NCI-H2227 treated with DMSO at 0.1 percent for 48 hours (cell line): ENCODE measurements at regions not wholly inside any gene's neighbourhood (a gene's known extent, or its start where the extent isn't known, plus 50 kb on each side); places are given as distances from the start of the nearest gene placed in this dataset.

Source experiments
- DNase-seq: peaks from one replicate; lab custom pipeline; 2025; lab: John Stamatoyannopoulos, UW

DNA sequence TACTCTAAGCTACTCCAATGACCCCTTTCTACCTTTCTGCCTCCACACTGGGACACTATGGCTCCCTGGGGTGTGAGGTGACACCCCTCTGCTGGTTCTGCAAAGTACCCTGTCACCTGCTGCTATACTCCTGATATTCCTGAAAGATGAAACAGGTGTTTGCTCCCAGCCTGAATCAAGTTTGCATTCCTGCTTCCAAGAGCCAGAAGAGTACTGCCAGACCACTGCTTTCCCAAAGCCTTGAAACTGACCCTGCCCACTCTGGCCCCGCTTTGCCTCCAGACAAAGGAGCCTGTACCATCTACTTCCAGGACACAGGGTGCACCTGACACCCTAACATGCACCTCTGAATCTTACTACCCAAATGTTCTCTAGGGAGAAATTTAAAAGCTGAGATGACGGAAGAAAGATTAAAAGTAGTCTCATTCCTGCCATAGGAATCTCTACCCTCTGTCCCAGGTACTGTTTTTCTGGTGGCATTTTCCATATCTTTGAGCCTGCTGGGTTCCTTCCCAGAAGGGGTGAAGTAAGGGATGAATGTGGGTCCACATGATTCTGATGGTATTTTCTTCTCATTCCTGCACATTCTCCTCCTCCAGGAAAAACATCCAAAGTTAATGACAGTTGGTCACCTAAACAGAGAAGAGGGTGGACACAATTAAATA, 70.3 kb upstream of the DUSP10 start:
- no peak for DNase-seq

DNA sequence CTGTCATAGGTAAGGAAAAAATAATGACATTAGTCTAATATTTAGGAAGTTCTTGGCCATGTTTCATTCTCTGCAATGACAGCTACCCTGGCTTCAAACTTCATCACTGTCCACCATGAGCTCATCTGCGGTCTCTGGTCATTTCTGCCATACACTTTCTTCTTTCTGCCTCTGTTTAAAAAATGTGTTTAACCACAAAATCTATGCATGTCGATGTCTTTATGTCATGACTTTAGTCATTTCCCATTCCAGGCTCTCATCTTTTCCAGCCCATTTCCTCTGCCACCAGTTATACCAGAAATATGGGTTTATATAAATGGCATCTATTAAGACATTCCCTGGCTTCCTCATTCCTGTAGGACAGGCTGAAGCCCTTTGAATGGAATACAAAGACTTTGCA, 68.5 kb upstream of the DUSP10 start:
- no peak for DNase-seq

DNA sequence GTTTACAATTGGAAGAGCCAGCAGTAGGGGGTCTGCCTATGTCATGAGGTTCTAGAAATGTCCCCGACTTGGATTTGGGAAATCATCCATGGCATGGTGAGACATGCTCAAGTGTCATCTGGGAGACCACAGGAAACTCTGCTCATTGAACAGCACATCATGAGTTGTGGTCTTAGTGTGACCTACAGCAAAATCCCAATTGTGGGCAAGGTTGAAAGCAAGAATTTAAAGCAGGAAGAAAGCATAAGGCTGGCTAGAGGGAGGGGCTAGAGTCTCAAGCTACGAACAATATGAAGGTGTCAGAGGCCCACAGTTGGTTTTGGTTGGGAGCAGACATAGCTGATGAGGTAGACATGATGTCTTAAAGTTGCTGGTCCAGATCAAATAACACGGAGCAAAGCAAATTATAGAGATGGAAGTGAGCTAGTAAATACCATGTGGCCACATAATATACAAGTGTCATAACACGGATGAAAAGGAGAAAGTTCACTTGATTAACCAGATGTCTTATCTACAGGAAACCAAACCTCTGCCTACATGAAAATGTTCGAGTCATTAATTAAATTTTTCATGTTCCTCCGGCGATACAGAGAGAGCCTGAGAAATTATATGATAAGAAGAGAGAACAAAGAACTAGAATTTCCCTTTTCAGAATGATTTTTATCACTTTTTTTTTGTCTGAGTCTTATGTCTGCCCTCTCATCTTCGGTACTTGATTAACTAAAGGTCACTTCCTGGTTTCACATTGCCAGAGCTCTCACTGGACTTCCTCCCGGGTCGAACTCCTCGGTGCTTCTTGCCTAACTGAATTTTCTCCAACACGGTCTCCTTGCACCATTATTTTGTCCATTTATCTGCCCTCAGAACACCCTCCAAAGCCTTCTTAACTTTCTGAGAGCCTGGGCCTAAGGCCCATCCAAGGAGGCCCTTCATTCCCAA, 67.5 kb upstream of the DUSP10 start:
- DNase-seq = no peak

DNA sequence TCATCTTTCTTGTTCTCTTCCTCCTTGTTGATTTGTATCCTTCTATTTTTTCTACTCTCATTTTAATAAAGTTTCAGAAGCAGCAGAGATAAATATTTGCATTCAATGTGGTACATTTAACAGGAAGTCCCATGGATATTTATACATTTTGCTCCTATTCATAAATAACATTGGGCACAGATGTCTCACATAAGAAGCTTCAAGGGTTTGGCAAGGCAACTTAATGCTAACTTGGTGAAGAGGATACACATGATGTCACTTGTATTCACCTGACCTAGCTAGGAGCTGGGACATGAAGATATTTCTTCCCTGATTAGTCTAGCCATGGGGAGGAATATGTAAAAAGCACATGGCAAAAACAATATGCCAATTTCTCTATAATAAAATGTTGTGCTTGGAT, 65.1 kb upstream of the DUSP10 start:
- no peak for DNase-seq

DNA sequence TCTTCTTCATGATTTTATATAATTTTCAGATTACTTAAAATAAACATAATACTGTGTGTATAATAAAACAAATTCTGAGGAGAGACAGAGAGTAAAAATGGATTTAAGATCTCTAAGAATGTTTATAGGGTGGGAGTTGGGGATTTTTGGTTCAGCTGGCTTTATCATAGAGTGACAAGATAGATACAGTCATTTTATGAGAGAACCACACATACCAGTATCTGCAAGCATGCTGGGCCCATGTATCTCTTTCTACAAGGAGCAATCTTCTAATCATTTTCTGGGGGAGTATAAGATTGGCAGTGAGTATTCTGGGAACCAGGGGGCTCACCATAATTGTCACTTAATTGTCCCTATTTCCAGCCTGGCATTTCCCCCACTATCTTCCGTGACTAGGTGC, 64.3 kb upstream of the DUSP10 start:
- no peak for DNase-seq

DNA sequence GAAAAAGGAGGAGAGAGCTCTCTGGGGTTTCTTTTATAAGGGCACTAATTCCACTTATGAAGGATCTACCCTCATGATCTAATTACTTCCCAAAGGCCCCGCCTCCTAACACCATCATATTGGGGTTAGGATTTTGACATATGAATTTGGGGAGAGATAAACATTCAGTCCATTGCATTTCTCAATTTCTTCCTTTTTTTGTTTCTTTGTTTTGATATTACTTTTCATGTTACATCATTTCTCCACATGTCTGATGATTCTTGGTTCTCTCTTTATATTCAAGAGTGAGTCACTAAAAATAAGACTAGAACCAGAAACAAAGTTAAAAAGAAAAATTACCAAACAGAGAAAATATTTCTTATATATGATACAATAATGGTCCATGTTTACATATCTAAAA, 63.2 kb upstream of the DUSP10 start:
- DNase-seq = no peak

DNA sequence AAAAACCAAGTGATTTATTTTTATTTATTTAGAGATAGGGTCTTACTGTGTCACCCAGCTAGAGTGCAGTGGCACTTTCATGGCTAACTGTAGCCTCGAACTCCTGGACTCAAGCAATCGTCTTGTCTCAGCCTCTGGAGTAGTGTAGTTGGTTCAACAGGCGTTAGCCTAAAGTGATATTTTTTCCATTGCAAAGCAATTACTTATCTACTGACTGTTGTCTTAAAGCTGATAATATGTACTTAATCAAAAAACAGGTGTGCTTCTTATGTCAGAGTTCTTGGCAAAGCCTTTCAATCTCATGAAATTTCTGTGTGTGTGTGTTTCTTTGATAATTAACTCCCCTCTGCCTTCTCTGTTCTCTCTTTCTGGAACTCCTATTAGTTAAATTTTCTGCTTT, 62.4 kb upstream of the DUSP10 start:
- no peak for DNase-seq

DNA sequence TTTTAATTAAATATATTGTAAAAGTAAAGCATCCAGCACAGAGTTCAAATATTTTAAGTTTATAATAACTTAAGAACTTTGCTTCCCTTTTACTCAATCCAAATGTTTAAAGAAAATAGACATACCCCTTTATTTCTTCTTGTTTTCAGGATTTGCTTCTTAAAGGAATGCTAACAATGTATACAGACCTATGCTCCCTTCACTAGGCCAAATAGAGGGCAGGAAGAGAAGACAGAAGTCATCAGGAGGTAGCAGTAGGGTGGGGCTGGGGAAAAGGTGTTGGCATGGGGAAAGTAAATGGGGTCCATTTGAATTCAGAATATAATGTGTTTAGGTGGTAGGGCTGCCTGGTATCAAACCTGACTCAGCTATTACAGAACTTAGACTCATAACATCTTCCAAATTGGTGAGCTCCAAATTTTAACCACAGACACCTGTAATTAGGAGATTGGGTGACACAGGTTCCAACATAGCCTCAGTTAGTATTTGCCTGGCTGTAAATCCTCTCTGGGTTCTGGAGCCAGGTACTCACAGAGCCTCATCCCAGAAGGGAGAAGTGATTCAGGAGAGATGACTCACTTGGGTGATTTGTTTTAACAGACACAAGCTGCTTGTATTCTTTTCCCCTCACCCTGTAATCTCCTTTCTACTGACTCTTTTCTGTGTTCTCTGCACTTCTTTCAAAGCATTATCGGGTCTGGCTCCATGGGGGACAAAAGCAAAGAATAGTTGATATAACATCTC, 60.1 kb upstream of the DUSP10 start:
- no peak for DNase-seq

DNA sequence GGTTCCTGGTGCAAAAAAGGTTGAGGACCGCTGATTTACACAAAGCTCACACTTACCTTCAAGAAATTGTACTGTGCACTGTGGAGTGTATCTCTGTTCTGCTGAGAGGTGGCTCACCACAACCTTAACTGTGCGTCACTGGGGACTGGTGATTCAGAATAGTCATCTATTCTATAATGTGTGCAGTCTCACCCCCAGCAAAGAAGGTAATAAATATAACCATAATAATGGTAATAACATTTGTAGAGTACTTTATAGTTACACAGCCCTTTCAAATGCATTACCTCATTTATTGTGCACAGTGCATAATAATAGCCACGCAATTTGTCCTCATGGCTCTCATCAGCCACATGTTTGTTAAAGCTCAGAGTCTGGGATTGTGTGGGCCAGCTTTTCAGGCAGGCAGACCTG, 59.4 kb upstream of the DUSP10 start:
- no peak for DNase-seq

DNA sequence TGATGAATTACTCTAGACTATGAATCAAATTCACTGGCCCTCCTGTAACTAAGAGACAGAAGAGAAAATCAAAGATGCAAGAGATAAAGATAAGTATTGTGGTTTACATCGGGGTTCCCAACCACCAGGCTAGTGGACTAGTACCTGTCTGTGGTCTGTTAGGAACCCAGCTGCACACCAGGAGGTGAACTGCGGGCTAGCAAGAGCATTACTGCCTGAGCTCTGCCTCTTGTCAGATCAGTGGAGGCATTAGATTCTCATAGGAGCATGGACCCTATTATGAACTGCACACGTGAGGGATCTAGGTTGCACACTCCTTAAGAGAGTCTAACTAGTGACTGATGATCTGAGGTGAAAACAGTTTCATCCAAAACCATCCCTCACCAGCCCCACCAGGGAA, 58.9 kb upstream of the DUSP10 start:
- DNase-seq = no peak

DNA sequence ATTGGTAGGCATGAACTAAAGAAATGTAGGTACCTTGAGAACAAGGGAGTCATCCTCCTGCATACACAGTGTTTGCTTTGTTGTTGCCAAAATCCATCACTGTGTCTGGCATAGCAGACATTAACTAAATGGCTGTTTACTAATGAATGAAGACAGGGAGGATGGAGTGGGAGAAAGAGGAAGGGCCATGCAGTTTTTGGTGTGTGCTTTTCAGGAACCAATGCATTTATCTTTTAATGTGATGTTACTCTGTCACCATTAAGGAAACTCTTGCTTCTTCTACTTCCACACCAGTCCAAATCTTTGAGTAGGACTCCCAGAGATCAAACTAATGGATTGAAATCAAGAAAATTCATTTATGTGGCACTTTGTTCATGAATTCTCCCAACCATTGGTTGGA, 55.6 kb upstream of the DUSP10 start:
- no peak for DNase-seq

DNA sequence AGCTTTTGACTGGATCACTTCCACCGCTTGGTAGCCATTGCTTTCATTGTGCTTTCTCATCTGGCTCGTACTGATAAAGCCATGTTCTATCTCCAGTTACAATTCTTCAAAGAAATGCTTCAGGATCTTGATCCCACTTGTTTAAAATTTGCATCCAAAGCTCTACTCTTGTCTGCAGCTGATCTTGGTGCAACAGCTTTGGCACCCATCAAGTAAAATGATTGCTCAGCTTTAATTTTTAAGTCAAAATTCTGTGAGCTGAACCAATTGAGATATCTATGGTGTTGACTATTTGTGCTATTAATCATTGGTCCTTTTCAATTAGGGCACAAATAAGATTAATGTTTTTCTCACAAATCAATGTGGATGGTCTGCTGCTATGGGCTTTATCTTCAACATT, 54.8 kb upstream of the DUSP10 start:
- no peak for DNase-seq

DNA sequence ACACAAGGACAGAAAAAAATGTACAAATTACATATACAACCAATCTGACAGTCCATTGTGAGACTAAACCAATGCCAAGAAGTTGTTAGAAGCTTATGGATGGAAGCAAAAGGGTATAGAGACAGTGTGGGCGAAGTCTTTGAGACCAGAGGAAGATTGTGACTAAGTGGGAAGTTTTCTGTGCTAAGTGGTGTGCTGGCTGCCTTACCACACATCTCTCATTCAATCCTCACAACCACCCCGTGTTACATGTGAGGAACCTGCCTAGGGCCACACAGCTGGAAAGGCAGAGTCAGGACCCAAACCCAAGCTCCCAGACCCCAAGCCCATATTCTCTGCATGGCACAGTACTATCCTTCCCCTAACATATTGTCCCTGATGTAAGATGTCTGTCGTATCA, 53.5 kb upstream of the DUSP10 start:
- no peak for DNase-seq

DNA sequence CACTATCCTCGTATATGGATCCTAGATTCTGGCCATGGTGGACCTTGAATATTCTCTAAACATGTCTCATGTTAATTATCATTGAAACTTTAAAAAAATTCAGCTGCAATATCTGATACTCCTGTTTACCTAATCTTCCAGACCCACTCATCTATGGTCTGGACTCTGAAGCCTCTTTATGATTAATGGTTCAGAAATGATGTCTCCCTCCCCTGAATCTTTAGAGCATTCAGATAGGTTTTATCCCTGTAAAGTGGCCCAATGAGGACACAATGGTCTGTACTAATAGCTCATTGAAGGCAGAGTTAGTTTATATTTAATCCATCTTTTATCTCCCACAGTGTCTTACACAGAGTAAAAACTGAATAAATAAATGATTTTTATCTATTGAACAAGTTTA, 53.0 kb upstream of the DUSP10 start:
- no peak for DNase-seq

DNA sequence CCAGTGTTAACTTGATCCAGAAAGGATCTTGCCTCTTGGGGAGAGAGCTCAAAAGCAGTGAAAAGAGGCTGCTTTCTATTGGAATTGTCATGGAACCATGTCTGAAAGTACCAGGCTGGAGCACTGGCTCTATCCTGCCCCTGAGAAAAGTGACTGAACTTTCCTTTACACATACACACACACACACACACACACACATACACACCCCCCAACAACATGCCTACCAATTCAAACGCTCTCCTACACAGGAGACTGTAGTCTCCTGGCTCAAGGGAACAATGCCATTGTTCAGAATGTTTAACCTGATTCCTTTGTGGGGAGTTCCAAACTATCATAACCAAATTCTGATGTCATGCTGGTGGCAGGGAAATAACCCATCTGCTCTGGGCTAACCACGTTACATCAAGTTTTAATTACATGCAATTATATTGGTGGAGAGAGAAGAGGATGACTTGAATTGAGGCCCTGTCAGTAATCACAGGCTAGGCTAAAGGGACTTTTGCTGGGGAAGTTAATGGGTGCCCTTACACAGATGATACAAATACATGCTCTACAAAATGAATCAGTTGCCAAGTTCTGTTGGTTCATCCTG, 52.3 kb upstream of the DUSP10 start:
- no peak for DNase-seq

DNA sequence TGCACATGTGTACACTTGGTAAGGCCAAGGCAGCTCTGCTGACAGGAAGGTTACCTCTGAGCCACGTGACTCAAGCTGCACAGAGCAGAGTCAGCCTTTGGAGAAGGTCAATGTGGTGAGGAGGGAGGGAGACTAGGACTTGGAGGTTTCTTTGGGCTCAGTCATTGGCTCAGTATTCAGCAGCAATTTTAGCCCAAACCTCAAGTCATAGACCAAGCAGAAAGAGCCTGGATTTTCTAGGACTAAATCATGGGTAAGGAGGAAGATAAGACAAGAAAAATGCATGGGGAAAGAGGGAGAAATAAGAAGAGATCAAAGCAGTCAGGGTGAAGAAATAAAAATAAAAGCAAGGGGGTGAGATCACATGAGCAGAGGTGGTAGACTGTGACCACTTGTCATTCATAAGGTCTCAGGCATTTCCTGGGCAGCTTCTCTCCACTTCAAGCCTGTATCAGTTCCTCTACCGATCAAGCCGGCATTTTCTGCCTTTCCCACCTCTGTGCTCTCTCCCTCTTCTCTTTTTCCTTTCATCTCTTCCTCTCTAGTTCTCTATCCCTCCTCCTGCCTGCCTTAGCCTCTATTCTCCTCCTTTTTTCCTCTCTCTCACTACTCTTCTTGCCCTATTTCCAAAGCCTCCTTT, 51.7 kb upstream of the DUSP10 start:
- no peak for DNase-seq

DNA sequence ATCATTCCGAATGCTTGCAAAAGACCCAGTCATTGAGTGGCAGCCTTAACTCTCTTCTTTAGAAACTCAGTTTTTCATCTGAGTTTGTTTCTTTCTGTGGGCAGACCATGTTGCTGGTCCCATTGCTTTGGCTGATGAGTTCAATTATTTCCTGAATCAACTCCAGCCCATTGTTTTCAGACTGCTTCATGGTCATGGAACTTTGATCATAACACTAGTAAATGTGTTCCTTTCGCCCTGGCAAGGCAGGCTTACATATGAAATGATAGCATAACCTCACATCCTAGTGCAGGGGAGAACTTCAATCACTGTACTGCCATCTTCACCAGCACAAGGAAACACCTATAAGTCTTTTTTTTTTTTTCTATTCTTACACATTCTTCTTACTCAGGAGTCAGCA, 50.0 kb upstream of the DUSP10 start:
- no peak for DNase-seq
